GM21737 (cell line): ENCODE measurements at regions not wholly inside any gene's neighbourhood (a gene's known extent, or its start where the extent isn't known, plus 50 kb on each side); places are given as distances from the start of the nearest gene placed in this dataset.
"Not testable (repeated sequence)": the region's sequence is repeated elsewhere in the genome, so short reads cannot be mapped to it uniquely, and the experiment has no call there.

Experiments
- ATAC-seq: cut with Tn5 transposase; IDR thresholded peaks from one replicate; pipeline ENCODE4 v1.9.1; 2021; ENCODE audit warnings: mild to moderate bottlenecking, moderate library complexity; ENCODE audit not compliant: unreplicated experiment

- no peak for ATAC-seq
Measured at GRCh38 chr6:156421933-156422332, 355.2 kb upstream of the ARID1B start.

- not testable (repeated sequence) for ATAC-seq
Measured at GRCh38 chr6:156421301-156421700, 355.9 kb upstream of the ARID1B start.

DNA sequence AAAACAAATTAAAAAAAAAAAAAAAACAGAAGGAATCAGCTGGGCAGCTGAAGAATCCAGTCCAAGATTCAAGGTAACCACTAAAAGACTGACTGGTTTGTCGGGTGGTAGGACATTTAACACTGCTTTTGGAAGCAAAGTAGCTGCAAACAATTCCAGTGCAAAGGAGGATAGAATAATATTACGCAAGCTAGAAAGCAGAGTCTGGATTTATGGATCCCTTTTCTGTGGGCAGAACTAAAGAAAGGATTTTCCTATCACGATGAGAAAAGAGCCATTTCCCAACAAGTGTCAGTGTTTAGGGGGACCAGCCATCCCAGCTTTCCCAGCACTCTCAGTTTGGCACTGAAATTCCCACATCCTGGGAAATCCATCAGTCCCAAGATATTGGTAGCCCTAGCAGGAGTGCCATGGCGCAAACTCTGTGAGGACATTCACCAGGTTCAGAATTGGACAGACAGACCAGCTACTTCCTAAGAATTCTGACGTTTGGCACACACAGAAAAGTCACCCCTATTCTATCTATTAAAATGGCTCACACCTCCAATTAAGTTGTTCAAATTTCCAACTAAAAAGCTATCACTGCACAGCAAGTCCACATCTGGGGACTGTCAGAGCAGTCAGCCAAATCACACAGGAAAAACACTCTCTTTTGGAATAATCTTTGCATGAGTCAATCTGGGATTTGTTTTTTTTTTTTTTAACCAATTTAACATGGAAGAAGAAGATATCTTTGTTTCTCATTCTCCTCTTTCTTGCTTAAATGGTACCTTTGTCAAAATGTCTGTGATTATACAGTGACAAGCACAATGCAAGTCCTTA lies 356.8 kb upstream of the ARID1B start:
- no peak for ATAC-seq

DNA sequence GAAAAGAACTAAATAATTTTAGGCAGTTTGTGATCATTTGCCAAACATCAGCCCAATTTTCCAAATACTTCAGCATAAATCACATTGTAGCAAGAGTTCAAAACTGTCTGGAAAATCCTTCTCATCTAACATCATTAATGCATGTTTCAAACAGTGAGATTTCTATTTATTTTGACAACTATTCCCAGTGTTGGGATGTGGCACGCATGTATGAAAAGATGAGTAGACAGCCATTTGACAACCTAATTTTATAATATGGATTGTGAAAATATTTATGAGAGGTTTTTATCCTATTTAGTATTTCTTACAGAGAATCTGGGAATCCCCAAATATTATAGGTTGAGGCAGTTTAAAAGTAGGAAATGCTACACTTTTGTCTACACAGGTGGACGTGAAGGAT lies 357.6 kb upstream of the ARID1B start:
- no peak for ATAC-seq

GRCh38 chr6:156418253-156418652 lies 358.9 kb upstream of the ARID1B start:
- ATAC-seq, result no peak

GRCh38 chr6:156416391-156416790 lies 360.8 kb upstream of the ARID1B start:
- no peak for ATAC-seq

DNA sequence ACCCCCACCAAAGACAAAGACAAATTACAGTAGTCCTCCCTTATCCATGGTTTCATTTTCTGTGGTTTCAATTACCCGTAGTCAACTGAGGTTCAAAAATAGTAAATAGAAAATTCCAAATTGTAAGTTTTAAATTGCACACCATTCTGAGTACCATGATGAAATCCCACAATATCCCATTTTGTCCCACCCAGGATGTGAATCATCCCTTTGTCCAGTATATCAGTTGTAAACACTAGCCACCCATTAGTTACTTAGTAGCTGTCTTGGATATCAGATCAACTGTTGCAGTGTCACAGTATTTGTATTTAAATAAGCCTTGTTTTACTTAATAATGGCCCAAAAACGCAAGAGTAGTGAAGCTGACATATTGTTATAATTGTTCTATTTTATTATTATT lies 364.0 kb upstream of the ARID1B start:
- ATAC-seq, result no peak

DNA sequence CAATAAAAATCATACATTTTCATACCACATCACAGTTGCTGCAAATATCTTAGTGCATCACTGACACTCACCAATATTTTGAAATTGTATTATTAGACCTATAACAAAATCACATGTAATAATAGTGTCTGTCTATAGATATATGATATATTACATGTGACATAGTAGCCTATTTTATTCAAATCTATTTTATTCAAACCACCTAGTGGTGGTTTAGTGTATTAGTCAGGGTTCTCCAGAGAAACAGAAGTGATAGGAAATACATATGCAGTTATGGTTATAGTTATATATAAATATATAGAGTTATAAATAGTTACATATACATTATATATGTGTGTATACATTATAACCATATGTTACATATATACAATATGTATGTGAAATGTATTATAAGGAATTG lies 366.5 kb upstream of the ARID1B start:
- no peak for ATAC-seq

DNA sequence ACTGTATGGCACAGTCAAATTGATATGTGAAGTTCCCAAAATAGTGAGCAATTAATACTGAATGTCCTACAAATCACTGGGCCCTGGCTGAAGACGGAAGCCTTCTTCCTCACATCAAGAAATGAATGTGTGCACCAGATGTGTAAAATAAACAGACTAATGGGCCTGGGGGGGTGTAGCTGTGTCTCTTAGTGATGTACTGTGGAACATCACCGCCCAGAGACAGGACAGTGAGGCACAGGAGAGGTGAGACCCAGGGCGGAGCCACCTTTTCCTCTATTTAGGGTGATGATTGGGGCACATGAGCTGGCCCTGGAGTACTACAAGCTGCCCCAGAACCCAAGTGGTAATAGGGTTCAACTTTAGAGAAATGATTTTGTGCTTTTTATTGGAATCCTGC lies 368.5 kb upstream of the ARID1B start:
- no peak for ATAC-seq

- ATAC-seq, result no peak
Measured at GRCh38 chr6:156407334-156407733, 369.8 kb upstream of the ARID1B start.

DNA sequence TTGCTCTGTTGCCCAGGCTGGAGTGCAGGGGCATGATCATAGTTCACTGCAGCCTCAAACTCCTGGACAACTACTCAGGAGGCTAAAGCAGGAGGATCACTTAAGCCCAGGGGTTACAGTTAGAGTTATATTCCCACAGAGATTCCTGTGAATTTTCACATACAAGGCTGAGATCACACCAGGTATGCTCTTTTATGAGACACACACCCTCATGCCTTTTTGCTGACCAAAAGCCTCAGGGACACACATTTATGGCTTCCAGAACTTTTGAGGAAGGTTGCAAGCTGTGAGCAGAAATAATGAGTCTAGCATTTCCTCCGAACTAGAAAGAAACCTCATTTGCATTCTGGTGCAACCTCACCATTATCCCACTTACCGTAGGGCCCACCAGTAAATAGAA lies 370.5 kb upstream of the ARID1B start:
- ATAC-seq, result no peak

DNA sequence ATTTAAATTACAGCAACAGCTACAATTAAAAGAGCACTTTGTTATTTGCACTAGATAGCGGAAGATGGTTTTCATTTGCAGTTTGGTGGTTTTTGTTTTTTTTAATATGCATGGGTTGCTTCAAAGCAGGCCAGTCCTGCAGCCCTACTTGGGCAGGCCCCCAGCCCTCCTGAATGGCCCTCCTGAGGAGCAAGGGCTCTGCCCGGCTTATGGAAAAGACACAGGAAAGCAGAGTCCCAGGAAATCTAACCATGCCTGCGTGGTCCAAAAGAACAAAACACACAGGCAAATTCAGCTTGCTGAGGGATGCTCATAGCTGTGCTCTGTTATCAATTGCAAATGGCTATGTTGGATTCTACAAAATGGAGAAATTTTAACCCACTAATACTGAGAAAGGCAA lies 371.1 kb upstream of the ARID1B start:
- no peak for ATAC-seq

DNA sequence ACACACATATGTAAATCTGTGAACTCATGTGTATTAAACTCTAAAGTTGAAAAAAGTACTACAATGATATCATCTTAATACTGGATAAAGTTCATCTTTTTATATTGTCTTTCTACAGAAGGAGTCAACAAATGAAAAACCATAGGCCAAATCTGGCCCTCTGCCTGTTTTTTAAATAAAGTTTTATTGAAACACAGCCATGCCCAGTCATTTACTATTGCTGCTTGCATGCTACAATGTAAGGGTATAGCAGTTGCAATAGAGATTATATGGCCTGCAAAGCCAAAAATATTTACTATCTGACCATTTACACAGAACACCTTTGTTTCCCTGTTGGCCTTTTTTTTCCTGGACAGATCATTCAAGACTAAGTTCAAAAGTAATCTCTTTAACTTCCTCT lies 374.6 kb upstream of the ARID1B start:
- ATAC-seq, result no peak

GRCh38 chr6:156402227-156402626 lies 375.0 kb upstream of the ARID1B start:
- no peak for ATAC-seq

GRCh38 chr6:156400487-156400886 lies 376.7 kb upstream of the ARID1B start:
- ATAC-seq, result no peak

GRCh38 chr6:156398966-156399365 lies 378.2 kb upstream of the ARID1B start:
- ATAC-seq, result no peak

GRCh38 chr6:156398371-156398770 lies 378.8 kb upstream of the ARID1B start:
- ATAC-seq, result no peak

- no peak for ATAC-seq
Measured at GRCh38 chr6:156396791-156397418, 380.3 kb upstream of the ARID1B start.

- no peak for ATAC-seq
Measured at GRCh38 chr6:156396068-156396771, 381.0 kb upstream of the ARID1B start.

DNA sequence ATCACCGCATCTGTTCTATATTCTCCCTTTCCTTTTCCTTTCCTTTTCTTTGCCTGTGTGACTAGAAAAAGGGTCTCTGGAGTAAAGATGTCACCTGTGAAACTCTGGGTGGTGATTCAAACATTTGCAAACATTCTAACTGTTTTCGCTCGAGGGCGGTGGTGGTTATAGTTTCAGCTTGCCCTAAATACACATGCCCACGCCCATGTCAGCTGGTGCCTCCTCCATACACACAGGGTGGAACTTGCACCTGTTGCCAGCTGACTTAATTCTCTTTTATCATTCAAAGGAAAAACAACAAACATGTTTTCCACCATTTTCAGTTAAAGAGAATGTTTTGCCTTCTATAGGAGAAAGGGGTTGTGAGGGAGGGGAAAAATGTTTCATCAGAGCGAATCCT lies 381.9 kb upstream of the ARID1B start:
- no peak for ATAC-seq

GRCh38 chr6:156392648-156393047 lies 384.5 kb upstream of the ARID1B start:
- no peak for ATAC-seq

GRCh38 chr6:156391977-156392376 lies 385.2 kb upstream of the ARID1B start:
- ATAC-seq, result no peak
